Osteoblast (primary cell): ENCODE measurements at regions not wholly inside any gene's neighbourhood (a gene's known extent, or its start where the extent isn't known, plus 50 kb on each side); places are given as distances from the start of the nearest gene placed in this dataset.

Experiments used
- DNase-seq: peaks from one replicate; pipeline ENCODE4 v3.0.0; 2011; ENCODE audit warnings: low spot score, mixed read lengths; ENCODE audit not compliant: insufficient read length; ENCODE audit errors: missing footprints
- H2AFZ ChIP-seq: 2 replicates; pipeline ENCODE4 v1.6.0; 2011; ENCODE audit warnings: mild to moderate bottlenecking, low read length
- H3K27ac ChIP-seq: 2 replicates; pipeline ENCODE4 v1.5.1; 2011; ENCODE audit warnings: mild to moderate bottlenecking, low read depth, low read length, moderate library complexity
- H3K27me3 ChIP-seq: 2 replicates; pipeline ENCODE4 v1.6.0; 2012; ENCODE audit warnings: mild to moderate bottlenecking, control low read depth, inconsistent platforms, low read length, moderate library complexity; ENCODE audit not compliant: insufficient read depth
- H3K36me3 ChIP-seq: 2 replicates; pipeline ENCODE4 v1.5.1; 2011; ENCODE audit warnings: mild to moderate bottlenecking, low read length, control low read depth, moderate library complexity; ENCODE audit not compliant: insufficient read depth
- H3K4me1 ChIP-seq: 2 replicates; pipeline ENCODE4 v1.5.1; 2011; ENCODE audit warnings: mild to moderate bottlenecking, low read length, control low read depth, moderate library complexity; ENCODE audit not compliant: insufficient read depth
- H3K4me2 ChIP-seq: 2 replicates; pipeline ENCODE4 v1.6.0; 2011; ENCODE audit warnings: mild to moderate bottlenecking, low read length; ENCODE audit not compliant: insufficient read depth
- H3K4me3 ChIP-seq: fragments of 200-600 bp; sonication (generic); 3 replicates; pipeline ENCODE4 v1.5.1; 2012; ENCODE audit warnings: mild to moderate bottlenecking, low read length, inconsistent platforms; ENCODE audit not compliant: insufficient read depth
- H3K79me2 ChIP-seq: 2 replicates; pipeline ENCODE4 v1.6.0; 2012; ENCODE audit warnings: mild to moderate bottlenecking, low read length, control low read depth, inconsistent platforms; ENCODE audit not compliant: insufficient read depth
- H3K9me3 ChIP-seq: 2 replicates; pipeline ENCODE4 v1.5.1; 2011; ENCODE audit warnings: low read depth, low read length, control low read depth
- H4K20me1 ChIP-seq: 2 replicates; pipeline ENCODE4 v1.6.0; 2012; ENCODE audit warnings: mild to moderate bottlenecking, low read length, control low read depth; ENCODE audit not compliant: insufficient read depth
- CTCF ChIP-seq: IDR thresholded peaks from 2 replicates; pipeline ENCODE4 v1.5.1; 2011; ENCODE audit warnings: mild to moderate bottlenecking, low read depth, low read length, moderate library complexity; ENCODE audit errors: extremely low read depth

GRCh38 chr18:44098551-44099098, 582.1 kb upstream of the SETBP1 start:
- Histone ChIP-seq H3K4me3 (peak overlapping the region; percentile 45), H3K9me3 (no peaks in the 10 kb centered on the region), H3K4me2 (peak overlapping the region; percentile 69), H3K36me3 (no peaks in the 10 kb centered on the region), H3K27ac (no peak overlapping the region), H4K20me1 (no peaks in the 10 kb centered on the region), H2AFZ (peak overlapping the region; percentile 86), H3K4me1 (no peaks in the 10 kb centered on the region), H3K27me3 (no peaks in the 10 kb centered on the region), H3K79me2 (no peaks in the 10 kb centered on the region)
- TF ChIP-seq CTCF, result peak; percentile 76
- DNase-seq, result no peak

- no peaks in the 10 kb centered on the region for H3K36me3 ChIP-seq
- no peak overlapping the region for H2AFZ ChIP-seq
- H3K9me3 ChIP-seq, result no peaks in the 10 kb centered on the region
- H3K27me3 ChIP-seq, result no peaks in the 10 kb centered on the region
- no peak overlapping the region for H3K4me3 ChIP-seq
- H3K4me1 ChIP-seq, result no peaks in the 10 kb centered on the region
- TF ChIP-seq CTCF, result no peak
- H3K27ac ChIP-seq, result no peak overlapping the region
- H3K79me2 ChIP-seq, result no peaks in the 10 kb centered on the region
- DNase-seq, result no peak
- no peak overlapping the region for H3K4me2 ChIP-seq
- no peaks in the 10 kb centered on the region for H4K20me1 ChIP-seq
These were observed 573.5 kb upstream of the SETBP1 start for GRCh38 chr18:44107187-44107586.

GRCh38 chr18:44111337-44111736, 569.4 kb upstream of the SETBP1 start:
- Histone ChIP-seq H3K27ac (no peak overlapping the region), H3K27me3 (no peaks in the 10 kb centered on the region), H3K9me3 (no peaks in the 10 kb centered on the region), H3K4me2 (no peak overlapping the region), H3K4me3 (no peak overlapping the region), H2AFZ (no peak overlapping the region), H4K20me1 (no peaks in the 10 kb centered on the region), H3K79me2 (no peaks in the 10 kb centered on the region), H3K36me3 (no peaks in the 10 kb centered on the region), H3K4me1 (no peaks in the 10 kb centered on the region)
- no peak for TF ChIP-seq CTCF
- no peak for DNase-seq

- H3K4me1 ChIP-seq, result no peaks in the 10 kb centered on the region
- no peak for DNase-seq
- H4K20me1 ChIP-seq, result no peaks in the 10 kb centered on the region
- H3K4me3 ChIP-seq, result no peak overlapping the region
- no peaks in the 10 kb centered on the region for H3K36me3 ChIP-seq
- H3K9me3 ChIP-seq, result no peaks in the 10 kb centered on the region
- H3K4me2 ChIP-seq, result no peak overlapping the region
- no peak for TF ChIP-seq CTCF
- no peaks in the 10 kb centered on the region for H3K79me2 ChIP-seq
- no peak overlapping the region for H3K27ac ChIP-seq
- H3K27me3 ChIP-seq, result no peaks in the 10 kb centered on the region
- H2AFZ ChIP-seq, result no peak overlapping the region
These were observed 562.9 kb upstream of the SETBP1 start for GRCh38 chr18:44117821-44118220.
